ENCODE measurements at regions not wholly inside any gene's neighbourhood (a gene's known extent, or its start where the extent isn't known, plus 50 kb on each side); places are given as distances from the start of the nearest gene placed in this dataset.
"Not testable (repeated sequence)": the region's sequence is repeated elsewhere in the genome, so short reads cannot be mapped to it uniquely, and the experiment has no call there.

GRCh38 chr7:68805159-68805558 is 793.1 kb upstream of the AUTS2 start:
- DNase-seq, result no peak

- no peak for DNase-seq
Observed at GRCh38 chr7:68807666-68808065, 790.6 kb upstream of the AUTS2 start.

GRCh38 chr7:68813551-68814080 is 784.7 kb upstream of the AUTS2 start:
- DNase-seq, result no peak

- no peak for DNase-seq
Observed at GRCh38 chr7:68816491-68816890, 781.8 kb upstream of the AUTS2 start.

GRCh38 chr7:68820321-68820720 is 778.0 kb upstream of the AUTS2 start:
- no peak for DNase-seq

GRCh38 chr7:68821846-68822245 is 776.4 kb upstream of the AUTS2 start:
- DNase-seq, result no peak

GRCh38 chr7:68823996-68824780 is 774.1 kb upstream of the AUTS2 start:
- DNase-seq, result no peak

GRCh38 chr7:68828575-68828974 is 769.7 kb upstream of the AUTS2 start:
- DNase-seq, result no peak

GRCh38 chr7:68833422-68833821 is 764.9 kb upstream of the AUTS2 start:
- DNase-seq, result no peak

GRCh38 chr7:68839014-68839413 is 759.3 kb upstream of the AUTS2 start:
- DNase-seq, result no peak

GRCh38 chr7:68840991-68841390 is 757.3 kb upstream of the AUTS2 start:
- DNase-seq, result no peak

- not testable (repeated sequence) for DNase-seq
Observed at GRCh38 chr7:68843985-68844384, 754.3 kb upstream of the AUTS2 start.

GRCh38 chr7:68846811-68847325 is 751.4 kb upstream of the AUTS2 start:
- no peak for DNase-seq

GRCh38 chr7:68853254-68853653 is 745.0 kb upstream of the AUTS2 start:
- no peak for DNase-seq

GRCh38 chr7:68857571-68857970 is 740.7 kb upstream of the AUTS2 start:
- no peak for DNase-seq

GRCh38 chr7:68858497-68858896 is 739.8 kb upstream of the AUTS2 start:
- no peak for DNase-seq

- DNase-seq, result no peak
Observed at GRCh38 chr7:68861171-68861570, 737.1 kb upstream of the AUTS2 start.

GRCh38 chr7:68862261-68862660 is 736.0 kb upstream of the AUTS2 start:
- no peak for DNase-seq

- no peak for DNase-seq
Observed at GRCh38 chr7:68862736-68863135, 735.5 kb upstream of the AUTS2 start.

GRCh38 chr7:68865351-68866199 is 732.7 kb upstream of the AUTS2 start:
- no peak for DNase-seq

- DNase-seq, result no peak
Observed at GRCh38 chr7:68866200-68866570, 732.1 kb upstream of the AUTS2 start.

GRCh38 chr7:68866721-68867120 is 731.6 kb upstream of the AUTS2 start:
- not testable (repeated sequence) for DNase-seq

GRCh38 chr7:68868978-68869377 is 729.3 kb upstream of the AUTS2 start:
- no peak for DNase-seq

- no peak for DNase-seq
Observed at GRCh38 chr7:68873616-68874015, 724.7 kb upstream of the AUTS2 start.
